ENCODE measurements at regions not wholly inside any gene's neighbourhood (a gene's known extent, or its start where the extent isn't known, plus 50 kb on each side); places are given as distances from the start of the nearest gene placed in this dataset.

GRCh38 chr2:195536906-195537305, 120.1 kb upstream of the SLC39A10 start:
- TF ChIP-seq GATA3 (IDR thresholded peaks at IDR 0.05; ENCODE audit: borderline replicate concordance) (no peak), POLR2A (IDR thresholded peaks at IDR 0.05; ENCODE audit: low read length) (no peak), SMC3 (IDR thresholded peaks at IDR 0.05) (no peak), CHD4 (IDR thresholded peaks at IDR 0.05; ENCODE audit: borderline replicate concordance) (no peak)
